ENCODE measurements at regions not wholly inside any gene's neighbourhood (a gene's known extent, or its start where the extent isn't known, plus 50 kb on each side); places are given as distances from the start of the nearest gene placed in this dataset.

DNA sequence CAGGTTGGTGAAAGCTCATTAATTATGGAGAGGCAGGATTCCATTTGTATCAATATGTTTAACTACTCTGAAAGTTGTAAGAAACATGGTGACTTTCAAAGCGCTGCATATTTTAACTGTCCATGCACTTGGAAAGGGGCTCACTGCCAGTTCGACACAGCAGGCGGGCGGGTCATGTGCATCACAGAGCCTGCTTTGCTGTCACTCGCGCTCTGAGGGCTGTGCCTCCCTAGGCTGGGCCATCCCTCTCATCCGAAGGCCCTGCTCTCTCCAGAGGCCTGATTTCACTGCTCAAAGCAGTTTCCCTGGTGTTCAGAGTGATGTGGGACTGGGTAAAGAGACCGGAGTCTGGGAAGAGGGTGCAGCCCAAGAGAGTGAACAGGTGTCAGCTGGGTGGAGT lies 422.0 kb upstream of the MON1B start:
- Histone ChIP-seq H3K4me3 (ENCODE audit: low read length) (no peak overlapping the region), H3K4me1 (ENCODE audit: control insufficient read depth, insufficient read depth, low read length) (no peaks in the 10 kb centered on the region), H3K27ac (ENCODE audit: low read length) (no peak overlapping the region), H3K9me3 (ENCODE audit: control insufficient read depth, low read length) (no peaks in the 10 kb centered on the region), H3K27me3 (ENCODE audit: control insufficient read depth, insufficient read depth) (no peaks in the 10 kb centered on the region)
- WGBS, result 85% methylated on average over 8 of the region's 8 CpGs
- intact Hi-C loops (cut with DNase I), result no loop called here
- ATAC-seq (no peak), DNase-seq (no peak)

GRCh38 chr16:76771216-76771615 lies 419.8 kb upstream of the MON1B start:
- no peaks in the 10 kb centered on the region for H3K4me1 ChIP-seq (ENCODE audit: control insufficient read depth, insufficient read depth, low read length)
- H3K9me3 ChIP-seq (ENCODE audit: control insufficient read depth, low read length), result no peaks in the 10 kb centered on the region
- H3K4me3 ChIP-seq (ENCODE audit: low read length), result no peak overlapping the region
- no peak overlapping the region for H3K27ac ChIP-seq (ENCODE audit: low read length)
- DNase-seq (no peak), ATAC-seq (no peak)
- no peaks in the 10 kb centered on the region for H3K27me3 ChIP-seq (ENCODE audit: control insufficient read depth, insufficient read depth)
- intact Hi-C loops (cut with DNase I), result no loop called here
- WGBS, result 29% methylated on average over 1 of the region's 1 CpG

- ATAC-seq (no peak), DNase-seq (no peak)
- WGBS, result 72% methylated on average over 7 of the region's 7 CpGs
- Histone ChIP-seq H3K4me3 (ENCODE audit: low read length) (no peak overlapping the region), H3K27ac (ENCODE audit: low read length) (no peak overlapping the region), H3K9me3 (ENCODE audit: control insufficient read depth, low read length) (no peaks in the 10 kb centered on the region), H3K27me3 (ENCODE audit: control insufficient read depth, insufficient read depth) (no peaks in the 10 kb centered on the region), H3K4me1 (ENCODE audit: control insufficient read depth, insufficient read depth, low read length) (no peaks in the 10 kb centered on the region)
- intact Hi-C loops (cut with DNase I), result no loop called here
These were observed 413.1 kb upstream of the MON1B start for GRCh38 chr16:76777721-76778465.

- H3K4me3 ChIP-seq (ENCODE audit: low read length), result no peak overlapping the region
- H3K27me3 ChIP-seq (ENCODE audit: control insufficient read depth, insufficient read depth), result no peaks in the 10 kb centered on the region
- DNase-seq, result no peak
- no peaks in the 10 kb centered on the region for H3K9me3 ChIP-seq (ENCODE audit: control insufficient read depth, low read length)
- no peaks in the 10 kb centered on the region for H3K4me1 ChIP-seq (ENCODE audit: control insufficient read depth, insufficient read depth, low read length)
- no peak for ATAC-seq
- intact Hi-C loops (cut with DNase I), result no loop called here
- no peak overlapping the region for H3K27ac ChIP-seq (ENCODE audit: low read length)
These were observed 410.4 kb upstream of the MON1B start for GRCh38 chr16:76780556-76780955.

- DNase-seq (no peak), ATAC-seq (no peak)
- Histone ChIP-seq H3K27ac (ENCODE audit: low read length) (no peak overlapping the region), H3K27me3 (ENCODE audit: control insufficient read depth, insufficient read depth) (no peaks in the 10 kb centered on the region), H3K9me3 (ENCODE audit: control insufficient read depth, low read length) (no peaks in the 10 kb centered on the region), H3K4me1 (ENCODE audit: control insufficient read depth, insufficient read depth, low read length) (no peaks in the 10 kb centered on the region), H3K4me3 (ENCODE audit: low read length) (no peak overlapping the region)
- intact Hi-C loops (cut with DNase I), result no loop called here
- WGBS, result 76% methylated on average over 5 of the region's 5 CpGs
These were observed 406.5 kb upstream of the MON1B start for GRCh38 chr16:76784530-76784929.

GRCh38 chr16:76787394-76787793 lies 403.6 kb upstream of the MON1B start:
- Histone ChIP-seq H3K9me3 (ENCODE audit: control insufficient read depth, low read length) (no peaks in the 10 kb centered on the region), H3K27ac (ENCODE audit: low read length) (no peak overlapping the region), H3K4me3 (ENCODE audit: low read length) (no peak overlapping the region), H3K4me1 (ENCODE audit: control insufficient read depth, insufficient read depth, low read length) (no peaks in the 10 kb centered on the region), H3K27me3 (ENCODE audit: control insufficient read depth, insufficient read depth) (no peaks in the 10 kb centered on the region)
- intact Hi-C loops (cut with DNase I), result no loop called here
- 66% methylated on average over 4 of the region's 4 CpGs for WGBS
- DNase-seq, result no peak
- ATAC-seq, result no peak

DNA sequence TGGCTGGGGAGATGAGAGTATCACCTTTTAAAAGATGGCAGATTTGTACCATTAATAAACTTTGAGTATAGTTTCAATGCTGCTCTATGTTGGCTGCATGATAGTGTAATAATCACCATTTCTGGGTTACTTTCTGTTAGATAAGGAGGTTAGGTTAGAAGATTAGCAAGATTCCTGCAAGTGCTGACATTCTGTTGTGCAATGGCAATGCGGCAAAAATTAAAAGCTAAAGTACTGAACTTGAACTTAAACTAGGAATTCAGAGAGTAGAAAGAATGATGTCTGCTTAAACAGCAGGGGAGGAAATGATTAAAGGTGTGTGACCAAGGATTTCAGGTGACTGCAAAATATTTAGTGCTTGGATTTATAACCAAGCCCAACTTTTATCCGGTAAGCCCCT lies 399.8 kb upstream of the MON1B start:
- Histone ChIP-seq H3K4me3 (ENCODE audit: low read length) (no peak overlapping the region), H3K4me1 (ENCODE audit: control insufficient read depth, insufficient read depth, low read length) (no peaks in the 10 kb centered on the region), H3K27me3 (ENCODE audit: control insufficient read depth, insufficient read depth) (no peaks in the 10 kb centered on the region), H3K27ac (ENCODE audit: low read length) (no peak overlapping the region), H3K9me3 (ENCODE audit: control insufficient read depth, low read length) (no peaks in the 10 kb centered on the region)
- 80% methylated on average over 2 of the region's 2 CpGs for WGBS
- intact Hi-C loops (cut with DNase I), result no loop called here
- no peak for DNase-seq
- no peak for ATAC-seq

- no peak overlapping the region for H3K27ac ChIP-seq (ENCODE audit: low read length)
- H3K9me3 ChIP-seq (ENCODE audit: control insufficient read depth, low read length), result no peaks in the 10 kb centered on the region
- DNase-seq (no peak), ATAC-seq (no peak)
- H3K4me3 ChIP-seq (ENCODE audit: low read length), result no peak overlapping the region
- WGBS, result 76% methylated on average over 8 of the region's 8 CpGs
- no peaks in the 10 kb centered on the region for H3K4me1 ChIP-seq (ENCODE audit: control insufficient read depth, insufficient read depth, low read length)
- H3K27me3 ChIP-seq (ENCODE audit: control insufficient read depth, insufficient read depth), result no peaks in the 10 kb centered on the region
- intact Hi-C loops (cut with DNase I), result no loop called here
These were observed 394.6 kb upstream of the MON1B start for GRCh38 chr16:76796416-76796815.

GRCh38 chr16:76796978-76797377 lies 394.0 kb upstream of the MON1B start:
- DNase-seq, result no peak
- intact Hi-C loops (cut with DNase I), result no loop called here
- Histone ChIP-seq H3K9me3 (ENCODE audit: control insufficient read depth, low read length) (no peaks in the 10 kb centered on the region), H3K4me3 (ENCODE audit: low read length) (no peak overlapping the region), H3K4me1 (ENCODE audit: control insufficient read depth, insufficient read depth, low read length) (peaks cover under 1% of the 10 kb centered on the region), H3K27me3 (ENCODE audit: control insufficient read depth, insufficient read depth) (no peaks in the 10 kb centered on the region), H3K27ac (ENCODE audit: low read length) (no peak overlapping the region)
- ATAC-seq, result no peak
- 90% methylated on average over 1 of the region's 1 CpG for WGBS

GRCh38 chr16:76797457-76797856 lies 393.5 kb upstream of the MON1B start:
- no peak overlapping the region for H3K27ac ChIP-seq (ENCODE audit: low read length)
- H3K4me3 ChIP-seq (ENCODE audit: low read length), result no peak overlapping the region
- ATAC-seq, result no peak
- H3K27me3 ChIP-seq (ENCODE audit: control insufficient read depth, insufficient read depth), result no peaks in the 10 kb centered on the region
- peaks cover 1% of the 10 kb centered on the region for H3K4me1 ChIP-seq (ENCODE audit: control insufficient read depth, insufficient read depth, low read length)
- no peaks in the 10 kb centered on the region for H3K9me3 ChIP-seq (ENCODE audit: control insufficient read depth, low read length)
- 83% methylated on average over 4 of the region's 4 CpGs for WGBS
- no peak for DNase-seq
- intact Hi-C loops (cut with DNase I), result no loop called here

DNA sequence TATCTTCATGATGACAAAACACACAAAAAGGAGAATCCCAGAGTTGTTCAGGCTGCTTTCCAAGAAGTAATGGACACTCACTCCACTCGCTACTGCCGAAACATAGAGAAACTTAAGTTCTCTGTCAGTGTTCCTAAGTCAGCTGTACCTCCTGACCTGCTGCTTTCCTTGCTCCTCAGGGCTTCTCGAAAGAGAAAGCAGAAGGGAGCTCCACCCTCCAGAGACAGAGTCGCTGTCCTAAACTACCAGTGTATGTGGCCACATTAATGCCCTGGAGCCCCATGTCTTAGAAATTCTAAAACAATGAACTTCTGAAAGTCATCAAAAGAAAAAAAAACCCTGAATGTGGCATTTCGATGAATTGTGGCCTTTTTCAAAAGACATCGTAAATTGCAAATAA lies 390.8 kb upstream of the MON1B start:
- WGBS, result 84% methylated on average over 6 of the region's 6 CpGs
- no peak overlapping the region for H3K4me3 ChIP-seq (ENCODE audit: low read length)

GRCh38 chr16:76801357-76801756 lies 389.6 kb upstream of the MON1B start:
- intact Hi-C loops (cut with DNase I), result no loop called here
- peaks cover 1% of the 10 kb centered on the region for H3K4me1 ChIP-seq (ENCODE audit: control insufficient read depth, insufficient read depth, low read length)
- H3K27ac ChIP-seq (ENCODE audit: low read length), result no peak overlapping the region
- ATAC-seq, result no peak
- H3K4me3 ChIP-seq (ENCODE audit: low read length), result no peak overlapping the region
- 54% methylated on average over 4 of the region's 4 CpGs for WGBS
- H3K9me3 ChIP-seq (ENCODE audit: control insufficient read depth, low read length), result no peaks in the 10 kb centered on the region
- no peak for DNase-seq
- no peaks in the 10 kb centered on the region for H3K27me3 ChIP-seq (ENCODE audit: control insufficient read depth, insufficient read depth)

More for the DNA sequence above, 390.8 kb upstream of the MON1B start:
- H3K27ac ChIP-seq (ENCODE audit: low read length), result no peak overlapping the region
- no peak for ATAC-seq
- H3K9me3 ChIP-seq (ENCODE audit: control insufficient read depth, low read length), result no peaks in the 10 kb centered on the region
- intact Hi-C loops (cut with DNase I), result no loop called here
- H3K27me3 ChIP-seq (ENCODE audit: control insufficient read depth, insufficient read depth), result no peaks in the 10 kb centered on the region
- peaks cover 1% of the 10 kb centered on the region for H3K4me1 ChIP-seq (ENCODE audit: control insufficient read depth, insufficient read depth, low read length)
- no peak for DNase-seq
